ENCODE measurements at regions not wholly inside any gene's neighbourhood (a gene's known extent, or its start where the extent isn't known, plus 50 kb on each side); places are given as distances from the start of the nearest gene placed in this dataset.

DNA sequence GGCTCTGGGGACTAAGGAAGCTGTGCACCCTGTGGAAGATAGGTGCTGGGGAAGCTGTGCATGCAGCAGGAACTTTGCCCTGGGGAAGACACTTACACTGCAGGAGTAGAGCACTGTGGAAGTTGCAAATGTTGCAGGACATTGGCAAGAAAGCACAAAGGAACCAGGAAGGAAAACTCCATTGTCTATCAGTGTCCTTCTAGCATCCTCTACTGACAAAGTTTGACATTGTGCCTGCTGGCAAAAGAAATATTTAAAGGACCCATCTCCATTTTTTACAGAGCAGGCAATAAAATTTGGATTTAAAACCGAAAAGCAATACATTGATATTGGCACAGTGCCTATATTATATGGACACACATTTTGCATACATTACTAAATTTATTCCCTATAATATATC is 394.1 kb downstream of the PBX1 start:
- no peak for DNase-seq (ENCODE audit: extremely low spot score)
- peak in 1 of 3 experiments; percentile 10 for TF ChIP-seq CTCF (IDR thresholded peaks at IDR 0.05)
- no peak for TF ChIP-seq POLR2A (IDR thresholded peaks at IDR 0.05; ENCODE audit: low read depth)
- no peak for TF ChIP-seq POLR2AphosphoS5 (IDR thresholded peaks at IDR 0.05)
- no peak for TF ChIP-seq EP300 (IDR thresholded peaks at IDR 0.05)
- Histone ChIP-seq H3K4me1 (peaks cover 20 to 52% (median 44%) of the 10 kb centered on the region in 4 donors), H3K4me3 (no peak overlapping the region), H3K9me3 (peaks cover 0 to 13% (median 11%) of the 10 kb centered on the region in 4 donors), H3K36me3 (no peaks in the 10 kb centered on the region), H3K27me3 (no peaks in the 10 kb centered on the region), H3K27ac (replicated peaks in 1 of 4) (peak overlapping the region in 1 of 4 donors; percentile 1)
- intact Hi-C loops (cut with DNase I), result no loop called here
- WGBS, result 67% methylated on average over 1 of the region's 1 CpG

GRCh38 chr1:164951508-164951907 is 392.5 kb downstream of the PBX1 start:
- TF ChIP-seq CTCF (IDR thresholded peaks at IDR 0.05) (no peak), EP300 (IDR thresholded peaks at IDR 0.05) (no peak), POLR2A (IDR thresholded peaks at IDR 0.05; ENCODE audit: low read depth) (no peak), POLR2AphosphoS5 (IDR thresholded peaks at IDR 0.05) (no peak)
- intact Hi-C loops (cut with DNase I), result no loop called here
- 64% methylated on average over 3 of the region's 3 CpGs for WGBS
- Histone ChIP-seq H3K27me3 (no peaks in the 10 kb centered on the region), H3K36me3 (no peaks in the 10 kb centered on the region), H3K4me3 (no peak overlapping the region), H3K27ac (replicated peaks in 1 of 4) (peak overlapping the region; percentile 58 to 73 (median 68)), H3K4me1 (peaks cover 20 to 52% (median 44%) of the 10 kb centered on the region in 4 donors), H3K9me3 (peaks cover 0 to 24% (median 19%) of the 10 kb centered on the region in 4 donors)
- no peak for DNase-seq (ENCODE audit: extremely low spot score)

- Histone ChIP-seq H3K36me3 (no peaks in the 10 kb centered on the region), H3K27me3 (no peaks in the 10 kb centered on the region), H3K9me3 (peaks cover 0 to 24% (median 19%) of the 10 kb centered on the region in 4 donors), H3K27ac (replicated peaks in 1 of 4) (peak overlapping the region; percentile 58 to 73 (median 68)), H3K4me1 (peaks cover 20 to 52% (median 44%) of the 10 kb centered on the region in 4 donors), H3K4me3 (no peak overlapping the region)
- intact Hi-C loops (cut with DNase I), result no loop called here
- 17% methylated on average over 5 of the region's 5 CpGs for WGBS
- no peak for TF ChIP-seq CTCF (IDR thresholded peaks at IDR 0.05)
- TF ChIP-seq EP300 (IDR thresholded peaks at IDR 0.05), result no peak
- TF ChIP-seq POLR2AphosphoS5 (IDR thresholded peaks at IDR 0.05), result peak; percentile 51 to 87
- TF ChIP-seq POLR2A (IDR thresholded peaks at IDR 0.05; ENCODE audit: low read depth), result no peak
- DNase-seq (ENCODE audit: extremely low spot score), result no peak
These were observed 391.6 kb downstream of the PBX1 start for GRCh38 chr1:164950541-164950986.

DNA sequence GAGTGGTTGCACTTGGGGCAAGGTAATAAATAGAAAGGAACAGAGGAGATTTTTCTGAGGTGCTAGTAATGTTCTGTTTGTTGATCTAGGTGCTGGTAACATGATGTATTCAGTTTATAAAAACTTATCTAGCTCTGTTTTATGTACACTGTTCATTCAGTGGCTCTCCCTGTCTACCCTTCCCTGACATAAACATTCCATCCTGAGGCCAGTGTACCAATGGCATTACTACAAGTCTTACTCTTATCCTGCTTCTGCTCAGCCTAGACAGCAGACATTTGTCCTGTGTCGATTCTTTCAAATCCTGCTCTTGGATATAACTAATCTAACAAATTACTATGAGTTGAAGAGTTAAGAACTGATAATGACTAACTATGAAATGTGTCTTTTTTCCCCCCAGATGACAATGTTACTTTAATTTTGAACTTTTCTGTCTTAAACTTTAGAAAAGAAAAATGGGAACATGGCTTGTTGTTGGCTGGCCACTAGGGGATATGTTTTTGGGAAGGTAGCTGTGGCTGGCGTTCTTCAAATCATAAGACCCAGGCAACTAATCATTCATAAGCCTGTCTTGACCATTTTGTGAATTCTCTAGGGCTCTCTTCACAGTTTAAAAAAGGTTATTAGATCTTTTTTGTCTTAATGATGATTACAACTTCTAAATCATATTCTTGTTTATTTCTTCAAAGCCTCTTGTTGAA is 390.9 kb downstream of the PBX1 start:
- DNase-seq (ENCODE audit: extremely low spot score), result no peak
- peaks cover 0 to 24% (median 19%) of the 10 kb centered on the region in 4 donors for H3K9me3 ChIP-seq
- H3K4me3 ChIP-seq, result no peak overlapping the region
- H3K27ac ChIP-seq (replicated peaks in 1 of 4), result peak overlapping the region; percentile 58 to 73 (median 68)
- intact Hi-C loops (cut with DNase I), result no loop called here
- H3K36me3 ChIP-seq, result no peaks in the 10 kb centered on the region
- TF ChIP-seq CTCF (IDR thresholded peaks at IDR 0.05) (peak in 2 of 3 experiments; percentile 35 to 55), POLR2A (IDR thresholded peaks at IDR 0.05; ENCODE audit: low read depth) (no peak)
- peaks cover 20 to 52% (median 44%) of the 10 kb centered on the region in 4 donors for H3K4me1 ChIP-seq
- 40% methylated on average over 2 of the region's 2 CpGs for WGBS
- no peaks in the 10 kb centered on the region for H3K27me3 ChIP-seq

Data from esophagus muscularis mucosa (tissue), 4 donors.